ENCODE measurements at regions not wholly inside any gene's neighbourhood (a gene's known extent, or its start where the extent isn't known, plus 50 kb on each side); places are given as distances from the start of the nearest gene placed in this dataset.

DNA sequence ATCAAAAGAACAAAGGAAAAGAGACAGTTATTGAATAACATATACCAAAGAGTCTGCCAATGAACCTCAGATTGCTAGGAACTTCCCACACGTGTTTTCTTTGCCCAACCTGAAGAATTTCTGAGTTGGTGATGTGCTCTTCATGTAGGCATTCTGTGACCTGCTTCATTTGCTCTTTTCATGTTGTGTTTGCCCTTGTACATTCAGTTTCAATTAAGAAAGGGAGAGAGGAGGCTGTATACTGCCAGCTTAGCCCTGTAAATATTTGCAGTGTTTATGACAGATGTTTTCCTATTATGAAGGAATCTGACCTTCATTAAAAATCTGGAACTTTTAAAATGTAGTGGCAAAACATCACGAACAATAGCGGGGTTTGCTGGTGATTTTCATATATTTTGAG is 168.5 kb downstream of the GAS1 start:
- H3K9me3 Mint-ChIP-seq, result no peaks in the 10 kb centered on the region
- no peaks in the 10 kb centered on the region for H3K36me3 Mint-ChIP-seq
- no peak for ATAC-seq
- DNase-seq (ENCODE audit: low spot score in 2 of 2), result no peak
- H3K27ac Mint-ChIP-seq, result no peak overlapping the region

DNA sequence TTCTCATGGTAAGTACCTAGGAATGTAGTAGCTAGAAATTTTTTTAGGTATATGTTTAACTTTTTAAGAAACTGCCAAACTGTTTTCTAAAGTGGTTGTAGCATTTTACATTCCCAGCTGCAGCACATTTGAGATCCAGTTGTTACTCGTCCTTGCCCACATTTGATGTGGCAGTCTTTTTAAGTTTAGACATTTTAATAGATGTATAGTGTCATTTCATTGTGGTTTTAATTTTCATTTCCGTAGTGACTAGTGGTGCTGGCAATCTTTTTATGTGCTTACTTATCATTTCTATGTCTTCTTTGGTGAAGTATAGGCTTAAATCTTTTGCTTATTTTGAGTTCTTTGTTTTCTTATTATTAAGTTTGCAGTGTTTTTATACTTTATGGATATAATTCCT is 171.6 kb downstream of the GAS1 start:
- H3K36me3 Mint-ChIP-seq, result no peaks in the 10 kb centered on the region
- ATAC-seq (no peak), DNase-seq (ENCODE audit: low spot score in 2 of 2) (no peak)

DNA sequence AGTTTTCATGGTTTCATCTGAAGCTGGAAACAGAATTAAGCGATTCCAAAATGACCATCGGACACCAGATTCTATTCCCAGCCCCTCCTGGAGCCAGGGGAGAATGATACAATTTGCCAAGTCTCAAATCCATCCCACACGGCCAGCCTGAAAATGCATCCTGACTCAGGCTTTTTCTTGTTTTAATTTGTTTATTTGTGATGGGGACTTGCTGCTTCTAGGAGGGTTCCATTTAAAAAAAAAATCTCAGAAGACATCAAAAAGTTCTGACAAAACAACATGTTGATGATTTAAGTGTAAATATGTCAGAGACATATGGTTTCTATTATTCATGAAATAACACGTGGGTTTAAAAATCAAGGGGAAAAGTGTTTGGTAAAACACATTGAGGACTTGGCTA is 173.2 kb downstream of the GAS1 start:
- no peaks in the 10 kb centered on the region for H3K9me3 Mint-ChIP-seq
- ATAC-seq, result no peak
- no peak for DNase-seq (ENCODE audit: low spot score in 2 of 2)
- H3K36me3 Mint-ChIP-seq, result no peaks in the 10 kb centered on the region
- H3K27ac Mint-ChIP-seq, result no peak overlapping the region

More for the DNA sequence above, 171.6 kb downstream of the GAS1 start:
- Mint-ChIP-seq H3K27ac (no peak overlapping the region), H3K9me3 (no peaks in the 10 kb centered on the region)

DNA sequence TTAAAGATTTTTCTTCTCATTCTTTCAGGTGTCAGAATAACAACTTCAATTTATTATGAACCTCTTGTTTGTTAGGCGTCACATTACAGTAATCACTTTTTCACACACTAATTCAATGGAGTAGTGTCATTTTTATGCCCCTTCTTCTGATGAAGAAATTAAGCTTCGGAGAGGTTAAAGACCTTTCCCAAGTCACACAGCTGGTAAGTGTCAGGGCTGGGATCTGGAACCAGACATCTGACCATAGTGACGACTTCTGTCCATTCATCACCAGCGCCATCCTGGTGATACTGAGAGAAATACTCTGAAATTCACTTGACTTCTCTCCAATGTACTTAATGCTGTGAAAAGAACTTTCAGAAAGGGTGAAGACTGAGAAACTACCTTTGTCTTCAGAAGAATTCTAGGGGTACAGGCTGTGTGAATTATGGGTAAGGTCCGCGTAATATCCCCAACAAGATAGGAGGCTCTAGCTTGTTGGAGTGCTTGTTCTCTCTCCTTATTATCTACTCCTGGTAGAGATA is 173.8 kb downstream of the GAS1 start:
- no peak for ATAC-seq
- no peak for DNase-seq (ENCODE audit: low spot score in 2 of 2)
- Mint-ChIP-seq H3K9me3 (no peaks in the 10 kb centered on the region), H3K36me3 (no peaks in the 10 kb centered on the region), H3K27ac (no peak overlapping the region)

DNA sequence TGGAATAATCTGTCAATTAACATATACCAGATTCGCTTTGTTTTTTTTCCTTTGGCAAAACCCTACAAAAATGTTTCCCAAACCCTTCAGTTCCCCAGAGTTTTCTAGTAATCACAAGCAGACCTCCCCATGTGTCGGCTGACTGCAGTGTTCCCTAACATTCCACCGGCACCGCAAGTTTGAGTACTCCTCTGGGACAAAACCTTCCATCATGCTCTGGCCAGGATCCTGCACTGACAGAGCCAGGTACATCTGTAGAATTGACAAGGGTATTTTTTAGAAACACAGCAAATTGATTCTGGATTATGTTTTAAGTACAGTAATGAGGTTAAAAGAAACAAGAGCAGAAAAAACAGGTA is 174.7 kb downstream of the GAS1 start:
- no peak for ATAC-seq
- Mint-ChIP-seq H3K9me3 (no peaks in the 10 kb centered on the region), H3K27ac (no peak overlapping the region), H3K36me3 (no peaks in the 10 kb centered on the region)
- DNase-seq (ENCODE audit: low spot score in 2 of 2), result no peak

DNA sequence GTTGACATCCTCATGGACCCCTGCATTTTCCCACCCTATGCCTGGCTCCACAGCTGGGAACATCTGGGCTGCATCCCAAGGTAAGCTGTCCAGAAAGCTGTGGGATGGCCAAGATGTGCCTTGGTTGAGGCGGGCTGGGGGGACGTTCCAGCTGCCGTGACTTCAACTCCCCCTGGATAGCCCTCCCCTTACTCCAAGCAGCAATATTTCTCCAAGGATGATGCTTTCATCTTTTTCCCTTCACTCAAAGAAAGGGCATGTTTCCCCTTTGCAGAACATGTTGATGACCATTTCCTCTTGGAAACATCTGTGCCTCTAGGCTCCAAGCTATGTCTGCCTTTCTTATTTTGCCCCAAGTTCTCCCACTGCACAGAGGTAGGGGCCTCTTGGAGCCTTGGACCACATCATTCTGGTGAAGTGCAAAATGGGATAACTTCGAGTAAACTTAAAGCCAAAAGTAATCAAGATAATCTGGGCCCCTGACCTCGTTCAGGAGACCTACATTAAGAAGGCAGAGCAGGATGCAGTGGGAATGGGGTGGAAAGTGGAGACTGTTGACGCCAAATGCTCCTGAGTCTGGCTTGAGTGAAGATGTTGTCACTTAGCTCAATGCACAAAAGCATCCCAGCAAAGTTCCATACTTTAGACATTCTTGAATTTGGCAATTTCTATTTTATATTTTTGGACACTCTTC is 175.2 kb downstream of the GAS1 start:
- H3K36me3 Mint-ChIP-seq, result no peaks in the 10 kb centered on the region
- H3K27ac Mint-ChIP-seq, result no peak overlapping the region
- DNase-seq (ENCODE audit: low spot score in 2 of 2) (no peak), ATAC-seq (no peak)
- H3K9me3 Mint-ChIP-seq, result no peaks in the 10 kb centered on the region

DNA sequence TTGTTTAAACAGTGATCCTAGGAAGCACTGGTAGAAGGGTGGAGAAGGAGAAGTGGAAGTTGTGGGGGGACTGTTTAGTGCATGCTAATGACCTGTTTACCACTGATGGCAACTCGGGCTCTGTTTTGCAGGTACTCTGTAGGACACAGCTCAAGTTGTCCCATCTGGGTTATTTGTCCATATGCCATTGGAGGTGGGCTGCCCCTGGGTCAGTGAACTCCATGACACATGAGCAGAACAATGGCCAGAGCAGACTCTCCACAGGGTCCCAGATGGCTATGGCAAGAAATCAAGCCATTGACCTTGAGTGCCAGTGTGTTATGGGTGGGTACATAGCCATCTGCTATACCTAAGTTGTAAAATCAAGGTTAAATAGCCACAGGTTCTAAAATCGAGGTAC is 175.9 kb downstream of the GAS1 start:
- ATAC-seq (no peak), DNase-seq (ENCODE audit: low spot score in 2 of 2) (no peak)
- Mint-ChIP-seq H3K36me3 (no peaks in the 10 kb centered on the region), H3K27ac (no peak overlapping the region), H3K9me3 (no peaks in the 10 kb centered on the region)

DNA sequence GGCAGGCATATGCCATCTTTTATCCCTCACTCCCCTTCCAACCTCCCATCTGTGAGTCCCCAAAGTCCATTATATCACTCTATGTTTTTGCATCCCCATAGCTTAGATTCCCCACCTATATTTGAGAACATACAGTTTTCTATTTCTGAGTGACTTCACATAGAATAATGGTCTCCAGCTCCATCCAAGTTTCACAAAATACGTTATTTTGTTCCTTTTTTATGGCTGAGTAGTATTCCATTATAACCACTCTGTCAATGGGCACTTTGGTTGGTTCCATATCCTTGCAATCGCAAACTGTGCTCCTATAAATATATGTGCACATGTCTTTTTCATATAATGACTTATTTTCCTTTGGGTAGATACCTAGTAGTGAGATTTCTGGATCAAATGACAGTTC is 178.6 kb downstream of the GAS1 start:
- H3K27ac Mint-ChIP-seq, result no peak overlapping the region
- H3K36me3 Mint-ChIP-seq, result no peaks in the 10 kb centered on the region
- H3K9me3 Mint-ChIP-seq, result no peaks in the 10 kb centered on the region
- DNase-seq (ENCODE audit: low spot score in 2 of 2) (no peak), ATAC-seq (no peak)

DNA sequence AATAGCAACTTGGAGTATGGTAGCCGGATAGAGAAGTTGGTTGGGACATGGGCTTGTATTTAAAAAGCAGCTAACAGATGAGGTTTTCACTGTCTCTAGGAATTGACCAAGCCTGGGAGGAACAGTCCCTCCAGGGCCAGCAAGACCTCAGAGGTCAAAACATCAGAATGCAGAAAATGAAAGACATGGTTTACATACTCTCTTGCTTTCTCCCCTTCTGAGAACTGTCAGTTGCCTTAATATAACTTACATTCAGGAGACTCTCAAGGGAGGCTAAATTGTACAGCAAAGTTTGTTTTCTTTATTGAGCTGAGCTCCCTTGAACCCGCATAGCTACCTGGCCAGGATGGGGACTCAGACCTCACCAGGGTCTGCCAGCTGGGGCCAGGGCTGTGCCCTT is 179.3 kb downstream of the GAS1 start:
- H3K27ac Mint-ChIP-seq, result no peak overlapping the region
- DNase-seq (ENCODE audit: low spot score in 2 of 2) (no peak), ATAC-seq (no peak)
- H3K9me3 Mint-ChIP-seq, result peaks cover 0 to 5% of the 10 kb centered on the region in 2 donors
- H3K36me3 Mint-ChIP-seq, result no peaks in the 10 kb centered on the region

DNA sequence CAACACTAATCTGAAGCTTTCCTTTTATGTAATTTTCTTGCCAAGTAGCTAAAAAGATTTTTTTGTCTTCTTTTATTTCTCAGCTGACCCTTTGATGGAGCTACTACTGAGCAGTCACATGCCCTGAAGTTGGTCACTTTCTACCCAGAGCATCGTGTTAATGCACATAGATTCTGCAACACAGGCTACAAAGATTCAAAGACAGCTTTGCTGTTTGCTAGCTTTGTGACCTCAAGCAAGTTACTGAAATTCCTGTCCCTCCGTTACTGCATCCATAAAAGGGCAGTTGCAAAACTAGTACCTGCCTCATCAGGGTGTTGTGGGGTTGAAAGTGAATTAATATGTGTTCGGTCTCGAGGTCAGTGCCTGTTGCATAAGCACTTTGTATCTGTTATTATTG is 179.9 kb downstream of the GAS1 start:
- peaks cover 0 to 5% of the 10 kb centered on the region in 2 donors for H3K9me3 Mint-ChIP-seq
- no peak for ATAC-seq
- no peaks in the 10 kb centered on the region for H3K36me3 Mint-ChIP-seq
- DNase-seq (ENCODE audit: low spot score in 2 of 2), result no peak
- H3K27ac Mint-ChIP-seq, result no peak overlapping the region

DNA sequence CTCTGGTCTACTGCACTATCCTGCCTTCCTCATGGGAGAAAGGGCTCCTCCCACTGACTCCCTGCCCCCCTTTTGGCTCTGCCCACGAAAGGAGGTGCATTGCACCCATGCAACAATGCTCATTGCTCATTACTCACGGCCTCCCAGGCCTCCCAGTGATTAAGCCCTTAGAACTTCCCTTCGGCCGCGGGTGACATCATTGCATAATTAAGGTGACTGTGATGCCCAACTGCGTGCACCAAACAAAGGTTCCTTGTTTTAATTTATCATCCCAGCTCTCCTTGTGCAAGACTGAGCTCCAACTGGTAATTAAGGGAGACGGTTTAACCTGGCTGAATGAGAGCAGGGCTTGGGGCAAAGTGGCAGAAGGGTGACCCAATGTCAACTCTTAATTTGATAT is 180.4 kb downstream of the GAS1 start:
- DNase-seq (ENCODE audit: low spot score in 2 of 2), result no peak
- Mint-ChIP-seq H3K27ac (no peak overlapping the region), H3K36me3 (no peaks in the 10 kb centered on the region), H3K9me3 (peaks cover 0 to 5% of the 10 kb centered on the region in 2 donors)
- ATAC-seq, result no peak

DNA sequence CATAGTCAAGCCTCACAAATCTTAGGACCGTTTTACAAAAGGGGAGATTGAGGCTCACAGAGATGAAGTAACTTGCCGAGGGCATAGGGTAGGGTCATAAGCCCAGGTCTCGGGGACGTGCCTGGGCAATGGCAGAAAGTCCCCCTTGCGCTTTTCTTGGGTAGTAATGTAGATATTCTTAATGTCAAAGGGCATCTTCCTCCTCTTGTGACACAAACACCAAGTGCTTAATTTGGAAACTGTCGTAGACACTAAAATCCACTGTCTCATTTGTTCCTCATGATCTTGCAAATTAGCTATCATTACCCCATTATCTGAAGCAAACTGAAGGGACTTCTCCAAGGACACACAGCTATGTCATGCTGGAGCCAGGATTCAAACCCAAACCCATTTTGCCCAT is 180.8 kb downstream of the GAS1 start:
- no peak for ATAC-seq
- no peak for DNase-seq (ENCODE audit: low spot score in 2 of 2)
- no peak overlapping the region for H3K27ac Mint-ChIP-seq

DNA sequence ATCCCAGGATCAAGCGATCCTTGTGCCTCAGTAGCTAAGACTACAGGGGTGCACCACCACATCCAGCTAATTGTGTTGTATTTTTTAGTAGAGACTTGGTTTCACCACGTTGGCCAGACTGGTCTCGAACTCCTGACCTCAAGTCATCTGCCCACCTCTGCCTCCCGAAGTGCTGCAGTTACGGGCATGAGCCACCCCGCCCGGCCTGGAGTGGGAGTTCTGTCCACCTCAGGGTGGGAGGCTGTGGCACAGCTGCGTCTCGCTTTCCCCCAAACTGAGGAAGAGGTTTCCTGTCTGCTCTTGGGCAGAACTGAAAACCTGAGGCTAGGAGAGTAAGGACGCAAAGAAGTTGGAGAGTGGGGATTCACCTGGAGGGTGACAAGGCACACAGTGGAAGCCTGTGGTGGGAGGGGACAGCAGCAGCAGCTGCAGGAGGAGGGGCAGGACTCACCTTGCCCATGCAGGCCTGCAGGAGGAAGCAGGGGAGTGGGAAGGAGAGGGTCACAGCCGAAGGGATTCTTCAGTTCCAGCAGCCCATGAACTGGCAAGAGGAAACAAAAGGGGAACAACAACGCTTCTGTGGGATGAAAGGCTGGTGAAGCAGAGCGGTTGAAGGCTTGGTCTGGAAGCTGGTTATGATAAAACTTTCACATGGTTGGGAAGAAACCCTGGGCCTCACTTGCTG is 181.4 kb downstream of the GAS1 start:
- peaks cover 0 to 9% of the 10 kb centered on the region in 2 donors for H3K9me3 Mint-ChIP-seq
- H3K36me3 Mint-ChIP-seq, result no peaks in the 10 kb centered on the region

More for the DNA sequence above, 180.8 kb downstream of the GAS1 start:
- Mint-ChIP-seq H3K36me3 (no peaks in the 10 kb centered on the region), H3K9me3 (peaks cover 0 to 6% of the 10 kb centered on the region in 2 donors)

DNA sequence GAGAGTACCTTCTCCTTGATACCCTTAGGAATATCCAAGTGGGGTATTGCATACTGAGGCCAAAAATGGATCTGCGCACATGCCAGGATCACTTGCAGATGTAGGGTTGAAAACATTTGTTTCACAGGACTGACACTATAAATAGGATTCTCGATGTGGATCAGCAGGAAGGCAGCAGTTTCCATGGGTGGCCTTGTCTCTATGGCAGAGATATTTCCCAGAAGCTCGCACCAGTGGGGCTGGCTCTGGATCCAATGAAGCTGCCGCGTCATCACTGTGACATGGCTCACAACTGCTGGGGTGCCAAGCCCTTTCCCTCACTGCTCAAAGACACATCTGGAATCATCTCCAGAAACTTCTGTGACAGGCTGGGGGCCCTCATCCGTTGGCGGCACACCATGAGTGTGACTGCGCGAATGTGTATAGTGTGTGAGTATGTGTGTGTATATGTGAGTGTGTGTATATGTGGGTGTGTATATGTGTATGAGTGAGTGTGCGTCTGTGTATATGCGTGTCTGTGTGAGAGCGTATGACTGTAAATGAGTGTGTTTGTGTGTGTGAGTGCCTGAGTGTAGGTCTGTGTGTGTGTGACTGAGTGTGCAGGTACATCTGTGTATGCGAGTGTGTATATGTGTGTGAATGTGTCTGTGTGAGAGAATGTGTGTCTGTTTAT is 182.5 kb downstream of the GAS1 start:
- Mint-ChIP-seq H3K27ac (no peak overlapping the region), H3K36me3 (no peaks in the 10 kb centered on the region), H3K9me3 (peaks cover 2 to 13% of the 10 kb centered on the region in 2 donors)
- DNase-seq (ENCODE audit: low spot score in 2 of 2), result no peak
- no peak for ATAC-seq

More for the DNA sequence above, 181.4 kb downstream of the GAS1 start:
- ATAC-seq (no peak), DNase-seq (ENCODE audit: low spot score in 2 of 2) (no peak)
- H3K27ac Mint-ChIP-seq, result no peak overlapping the region

DNA sequence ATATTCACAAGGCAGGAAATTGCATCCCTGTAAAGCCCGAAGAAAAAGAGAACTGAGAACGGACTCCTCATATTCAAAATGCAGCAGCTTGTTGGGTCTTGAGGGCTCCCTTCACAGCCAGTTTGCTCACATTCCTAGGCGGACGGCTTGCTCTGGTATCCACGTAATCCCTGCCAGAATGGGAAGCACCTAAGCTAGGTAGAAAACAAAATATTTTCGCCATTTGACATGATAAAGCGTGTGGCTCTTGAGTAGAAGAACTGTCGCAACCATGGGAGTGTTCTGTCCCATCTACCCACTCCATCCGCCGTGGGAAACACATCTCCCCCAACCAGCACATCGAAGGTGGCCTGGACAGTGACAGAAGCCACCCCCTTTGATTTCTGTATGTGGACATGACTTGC is 183.1 kb downstream of the GAS1 start:
- no peak for ATAC-seq
- DNase-seq (ENCODE audit: low spot score in 2 of 2), result no peak
- H3K36me3 Mint-ChIP-seq, result no peaks in the 10 kb centered on the region
- H3K9me3 Mint-ChIP-seq, result peaks cover 3 to 15% of the 10 kb centered on the region in 2 donors
- no peak overlapping the region for H3K27ac Mint-ChIP-seq

DNA sequence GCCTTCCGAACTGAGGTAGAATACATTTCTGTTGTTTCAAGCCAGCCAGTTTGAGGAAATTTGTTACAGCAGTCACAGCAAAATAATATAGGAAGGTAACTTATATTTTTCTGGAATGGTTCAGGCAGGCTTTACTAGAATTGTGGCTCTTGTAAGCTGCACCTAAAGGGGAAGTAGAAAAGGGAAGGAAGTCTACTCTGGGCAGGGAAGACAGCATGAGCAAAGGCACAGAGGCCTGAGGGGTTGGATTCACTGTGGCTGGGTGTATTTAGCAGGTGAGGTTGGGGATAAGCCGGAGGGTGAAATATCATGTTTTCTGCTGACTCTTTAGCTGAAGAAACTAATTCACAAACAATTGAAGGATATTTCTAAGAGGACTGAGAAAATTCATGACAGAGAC is 183.5 kb downstream of the GAS1 start:
- ATAC-seq, result no peak

DNA sequence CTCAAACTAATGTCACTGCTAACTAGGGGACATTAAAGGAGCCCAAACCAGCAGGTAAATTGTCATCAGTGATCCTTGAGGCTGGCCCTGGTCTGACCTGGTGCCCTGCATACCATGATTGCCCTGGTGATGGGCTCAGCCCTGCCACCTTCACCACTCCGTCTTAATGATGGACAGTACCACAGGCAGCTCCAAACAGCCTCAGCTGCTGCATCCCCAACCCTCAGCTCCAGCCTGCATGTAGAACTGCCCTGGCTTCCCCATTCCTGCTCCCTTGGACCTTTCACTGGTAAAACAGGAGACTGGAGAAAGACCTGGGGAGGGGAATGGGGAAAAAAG is 190.0 kb downstream of the GAS1 start:
- Mint-ChIP-seq H3K9me3 (peaks cover 3 to 14% of the 10 kb centered on the region in 2 donors), H3K36me3 (peaks cover 0 to 4% of the 10 kb centered on the region in 2 donors), H3K27ac (no peak overlapping the region)
- no peak for DNase-seq (ENCODE audit: low spot score in 2 of 2)
- no peak for ATAC-seq

More for the DNA sequence above, 183.5 kb downstream of the GAS1 start:
- no peak overlapping the region for H3K27ac Mint-ChIP-seq
- peaks cover 3 to 19% of the 10 kb centered on the region in 2 donors for H3K9me3 Mint-ChIP-seq
- H3K36me3 Mint-ChIP-seq, result no peaks in the 10 kb centered on the region
- DNase-seq (ENCODE audit: low spot score in 2 of 2), result no peak
